ENCODE measurements at regions not wholly inside any gene's neighbourhood (a gene's known extent, or its start where the extent isn't known, plus 50 kb on each side); places are given as distances from the start of the nearest gene placed in this dataset.

DNA sequence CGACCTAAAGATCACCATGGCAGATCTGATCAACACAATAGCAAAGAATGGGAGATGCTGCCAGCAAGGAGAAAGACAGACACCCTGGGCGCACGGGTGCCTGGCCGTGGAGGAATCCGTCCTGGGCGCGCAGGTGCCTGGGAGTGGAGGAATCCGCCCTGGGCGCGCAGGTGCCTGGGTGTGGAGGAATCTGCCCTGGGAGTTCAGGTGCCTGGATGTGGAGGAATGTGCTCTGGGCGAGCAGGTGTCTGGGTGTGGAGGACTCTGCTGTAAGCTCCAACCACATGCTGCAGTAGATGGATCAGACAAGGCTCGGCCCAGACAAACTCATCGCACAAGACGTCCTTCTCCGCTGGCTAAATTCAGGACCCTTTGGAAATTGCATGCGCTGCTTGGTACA lies 346.3 kb upstream of the ADARB2 start:
- H3K9ac ChIP-seq (ENCODE audit: extremely low read depth, insufficient read length, low read length): no peak overlapping the region
- H3K56ac ChIP-seq (ENCODE audit: insufficient read length, low read depth, low read length): no peak overlapping the region
- no CpG with 5 or more reads among the region's 16 CpGs for WGBS (ENCODE audit: extremely low coverage, insufficient read length, low lambda C conversion rate)
- H3K4me1 ChIP-seq (ENCODE audit: insufficient read depth, low read length): no peaks in the 10 kb centered on the region
- no peak overlapping the region for H3K27ac Mint-ChIP-seq
- no peaks in the 10 kb centered on the region for H3K79me2 ChIP-seq (ENCODE audit: insufficient read depth, low read length)
- H3K4ac ChIP-seq (ENCODE audit: low read depth, low read length): no peak overlapping the region
- no peak overlapping the region for H4K8ac ChIP-seq (replicated peaks; ENCODE audit: insufficient read length, low read depth, low read length)
- no peak for DNase-seq
- no peak overlapping the region for H2AK5ac ChIP-seq (ENCODE audit: insufficient read length, low read length)
- H4K91ac ChIP-seq (ENCODE audit: insufficient read length, low read depth, low read length): no peak overlapping the region
- H3K9me3 ChIP-seq (ENCODE audit: control insufficient read depth, low read depth, low read length): no peaks in the 10 kb centered on the region
- no peak overlapping the region for H2BK15ac ChIP-seq (ENCODE audit: low read depth, low read length)
- no peak overlapping the region for H3K4me3 Mint-ChIP-seq
- no peak overlapping the region for H3K18ac ChIP-seq (ENCODE audit: insufficient read length, low read depth, low read length)
- H3K23me2 ChIP-seq (ENCODE audit: insufficient read length, low read depth, low read length, poor library complexity, severe bottlenecking): no peaks in the 10 kb centered on the region
- no peak overlapping the region for H3K4me2 ChIP-seq (ENCODE audit: insufficient read depth, insufficient read length, low read length)
- H2BK5ac ChIP-seq (ENCODE audit: insufficient read length, low read length): no peak overlapping the region
- H3K27me3 ChIP-seq (ENCODE audit: insufficient read depth, low read length): no peaks in the 10 kb centered on the region
- no peaks in the 10 kb centered on the region for H3K4me1 Mint-ChIP-seq
- no peak overlapping the region for H2BK12ac ChIP-seq (ENCODE audit: insufficient read length, low read depth, low read length)
- H4K20me1 ChIP-seq (ENCODE audit: control insufficient read depth, insufficient read depth, insufficient read length): no peaks in the 10 kb centered on the region
- no peak overlapping the region for H3T11ph ChIP-seq (ENCODE audit: low read length)
- 0 out of 7 replicates have a peak, but pooled peaks cover 0 to 4% (median 2%) of the 10 kb centered on the region in 3 experiments for H3K36me3 Mint-ChIP-seq (ENCODE audit: insufficient read depth in 1 of 3, low read depth in 3 of 3)
- H3K27me3 Mint-ChIP-seq (ENCODE audit: low read depth): no peaks in the 10 kb centered on the region; the same call in none of the 2 replicates
- no peak overlapping the region for H2BK120ac ChIP-seq (ENCODE audit: low read depth, low read length, poor library complexity, severe bottlenecking)
- H4K5ac ChIP-seq (ENCODE audit: insufficient read length, low read depth, low read length): no peak overlapping the region
- TF ChIP-seq, protein P1, sequence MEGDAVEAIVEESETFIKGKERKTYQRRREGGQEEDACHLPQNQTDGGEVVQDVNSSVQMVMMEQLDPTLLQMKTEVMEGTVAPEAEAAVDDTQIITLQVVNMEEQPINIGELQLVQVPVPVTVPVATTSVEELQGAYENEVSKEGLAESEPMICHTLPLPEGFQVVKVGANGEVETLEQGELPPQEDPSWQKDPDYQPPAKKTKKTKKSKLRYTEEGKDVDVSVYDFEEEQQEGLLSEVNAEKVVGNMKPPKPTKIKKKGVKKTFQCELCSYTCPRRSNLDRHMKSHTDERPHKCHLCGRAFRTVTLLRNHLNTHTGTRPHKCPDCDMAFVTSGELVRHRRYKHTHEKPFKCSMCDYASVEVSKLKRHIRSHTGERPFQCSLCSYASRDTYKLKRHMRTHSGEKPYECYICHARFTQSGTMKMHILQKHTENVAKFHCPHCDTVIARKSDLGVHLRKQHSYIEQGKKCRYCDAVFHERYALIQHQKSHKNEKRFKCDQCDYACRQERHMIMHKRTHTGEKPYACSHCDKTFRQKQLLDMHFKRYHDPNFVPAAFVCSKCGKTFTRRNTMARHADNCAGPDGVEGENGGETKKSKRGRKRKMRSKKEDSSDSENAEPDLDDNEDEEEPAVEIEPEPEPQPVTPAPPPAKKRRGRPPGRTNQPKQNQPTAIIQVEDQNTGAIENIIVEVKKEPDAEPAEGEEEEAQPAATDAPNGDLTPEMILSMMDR (conservative IDR thresholded peaks at IDR 0.05): no peak
- H3K23ac ChIP-seq (ENCODE audit: insufficient read length, low read depth, low read length): no peak overlapping the region
- no peak overlapping the region for H2AFZ ChIP-seq (ENCODE audit: low read length)
- H2BK20ac ChIP-seq (ENCODE audit: low read depth, low read length, poor library complexity, severe bottlenecking): no peak overlapping the region
- no peak overlapping the region for H3K14ac ChIP-seq (ENCODE audit: insufficient read depth, low read length)
- H3K27ac ChIP-seq (ENCODE audit: insufficient read length, low read depth, low read length): no peak overlapping the region
- peaks cover 2 to 4% of the 10 kb centered on the region in 2 experiments; a peak in 2 of 5 replicates for H3K9me3 Mint-ChIP-seq
- no peaks in the 10 kb centered on the region for H3K79me1 ChIP-seq (ENCODE audit: insufficient read depth, low read depth, low read length, poor library complexity, severe bottlenecking)
